Embryonic facial prominence (tissue), 1 donor: ENCODE measurements at regions not wholly inside any gene's neighbourhood (a gene's known extent, or its start where the extent isn't known, plus 50 kb on each side); places are given as distances from the start of the nearest gene placed in this dataset.
"Not testable (repeated sequence)": the region's sequence is repeated elsewhere in the genome, so short reads cannot be mapped to it uniquely, and the experiment has no call there.

ENCODE experiments used
- DNase-seq: peaks from one replicate; pipeline ENCODE4 v3.0.0-alpha.2; 2016; ENCODE audit errors: extremely low spot score

DNA sequence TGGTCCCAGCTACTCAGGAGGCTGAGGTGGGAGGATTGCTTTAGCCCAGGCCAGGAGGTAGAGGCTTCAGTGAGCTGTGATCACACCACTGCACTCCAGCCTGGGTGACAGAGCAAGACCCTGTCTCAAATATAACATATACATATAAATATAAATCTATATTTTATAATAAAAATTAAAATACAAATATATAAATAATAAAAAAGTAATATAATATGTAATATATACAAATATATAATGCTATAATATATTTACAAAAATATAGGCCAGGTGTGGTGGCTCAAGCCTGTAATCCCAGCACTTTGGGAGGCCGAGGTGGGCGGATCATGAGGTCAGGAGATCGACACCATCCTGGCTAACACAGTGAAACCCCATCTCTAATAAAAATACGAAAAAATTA is 131.4 kb downstream of the MFAP3L start:
- not testable (repeated sequence) for DNase-seq

DNA sequence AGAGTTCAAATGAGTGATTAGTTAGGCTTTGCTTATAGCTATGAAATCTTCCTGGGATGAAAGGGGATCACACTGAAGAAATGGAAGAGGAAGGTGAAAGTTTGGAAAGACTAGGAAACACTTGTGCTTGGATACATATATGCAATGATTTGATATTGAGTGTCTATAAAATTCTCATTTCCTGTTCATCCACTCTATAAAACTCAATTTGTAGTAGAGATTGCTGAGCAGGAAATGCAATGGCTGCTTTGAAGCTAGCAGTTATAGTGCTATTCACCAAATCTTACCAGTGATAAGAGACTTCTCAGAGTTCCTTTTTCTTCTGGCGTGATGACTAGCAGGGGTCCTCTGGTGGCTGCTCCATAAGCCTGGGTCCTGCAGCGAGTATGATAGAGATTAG is 128.1 kb upstream of the HPF1 start:
- DNase-seq: no peak

DNA sequence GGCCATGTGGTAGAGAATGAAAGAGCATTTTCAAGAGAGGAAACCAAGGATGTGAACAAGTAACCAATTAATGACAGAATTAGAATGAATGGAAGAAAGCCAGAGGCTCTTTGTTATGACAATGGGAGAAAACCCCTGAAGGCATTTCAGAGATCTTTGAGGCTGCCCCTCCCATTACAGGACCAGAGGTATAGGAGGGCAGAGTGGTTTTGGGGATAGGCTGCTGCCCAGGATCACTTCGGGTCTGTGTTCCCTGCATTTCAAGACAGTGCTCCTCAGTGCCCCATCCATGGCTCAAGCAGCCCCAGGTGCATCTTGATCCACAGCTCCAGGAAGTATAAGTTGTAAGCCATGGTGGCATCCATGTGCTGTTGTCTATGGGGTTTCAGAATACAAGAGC is 124.0 kb upstream of the HPF1 start:
- no peak for DNase-seq

- no peak for DNase-seq
Measured at GRCh38 chr4:169870507-169870906, 112.8 kb upstream of the HPF1 start.

- no peak for DNase-seq
Measured at GRCh38 chr4:169869490-169869889, 111.7 kb upstream of the HPF1 start.

- DNase-seq: no peak
Measured at GRCh38 chr4:169861593-169861992, 103.8 kb upstream of the HPF1 start.

DNA sequence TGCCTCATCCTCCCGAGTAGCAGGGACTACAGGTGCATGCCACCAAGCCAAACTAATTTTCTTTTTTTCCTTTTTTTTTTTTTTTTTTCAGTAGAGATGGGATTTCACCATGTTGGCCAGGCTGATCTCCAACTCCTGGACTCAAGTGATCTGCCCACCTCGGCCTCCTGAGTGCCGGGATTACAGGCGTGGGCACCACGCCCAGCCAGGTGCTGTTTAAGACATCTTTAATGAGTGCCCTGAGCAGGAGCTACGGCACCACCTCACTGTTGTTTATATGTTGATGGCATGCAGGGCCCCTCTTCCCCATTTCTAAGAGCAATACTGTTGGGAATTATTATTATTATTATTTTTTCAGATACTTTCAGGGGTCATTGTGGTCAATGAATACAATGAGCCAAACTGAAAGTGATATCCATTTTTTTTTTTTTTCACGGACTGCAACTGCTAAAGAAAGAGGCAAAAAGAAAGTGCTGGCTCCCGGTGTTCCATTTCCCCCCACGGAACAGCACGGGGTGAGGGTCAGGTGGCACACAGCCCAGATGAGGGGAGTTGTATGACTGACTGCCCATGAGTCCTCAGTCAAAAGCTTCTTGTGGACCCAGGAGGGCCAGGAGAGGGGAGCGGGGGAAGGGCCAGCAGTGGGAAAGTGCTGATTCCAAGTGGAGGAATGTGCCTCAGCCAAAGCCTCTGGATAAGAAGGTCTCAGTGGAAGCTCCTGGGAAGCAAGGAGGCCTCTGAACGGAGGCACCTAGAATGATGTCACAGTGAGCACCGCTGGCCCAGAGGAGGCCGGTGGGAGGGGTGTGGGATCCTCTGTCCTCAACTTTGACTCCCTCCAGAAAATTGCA is 101.8 kb upstream of the HPF1 start:
- DNase-seq: no peak

- no peak for DNase-seq
Measured at GRCh38 chr4:169854090-169854489, 96.3 kb upstream of the HPF1 start.

GRCh38 chr4:169852481-169852880 is 94.7 kb upstream of the HPF1 start:
- no peak for DNase-seq

DNA sequence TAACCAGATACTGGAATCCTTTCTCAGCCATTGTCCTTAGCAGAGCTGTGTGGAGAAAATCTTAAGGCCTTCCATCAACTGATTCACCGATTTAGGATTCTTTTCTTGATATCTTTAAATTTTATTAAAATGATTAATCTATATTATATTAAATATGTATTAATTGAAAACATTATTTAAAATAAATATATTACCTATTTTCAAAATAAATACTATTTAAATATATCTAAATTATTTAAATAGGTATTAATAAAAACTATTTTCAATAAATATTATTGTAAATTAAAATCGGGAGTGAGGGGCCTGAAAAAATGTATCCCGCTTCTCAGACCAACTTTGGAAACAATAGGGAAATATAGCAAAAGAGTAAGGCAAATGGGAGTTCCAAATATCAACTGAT is 94.0 kb upstream of the HPF1 start:
- DNase-seq: no peak

GRCh38 chr4:169849456-169849855 is 91.7 kb upstream of the HPF1 start:
- no peak for DNase-seq

DNA sequence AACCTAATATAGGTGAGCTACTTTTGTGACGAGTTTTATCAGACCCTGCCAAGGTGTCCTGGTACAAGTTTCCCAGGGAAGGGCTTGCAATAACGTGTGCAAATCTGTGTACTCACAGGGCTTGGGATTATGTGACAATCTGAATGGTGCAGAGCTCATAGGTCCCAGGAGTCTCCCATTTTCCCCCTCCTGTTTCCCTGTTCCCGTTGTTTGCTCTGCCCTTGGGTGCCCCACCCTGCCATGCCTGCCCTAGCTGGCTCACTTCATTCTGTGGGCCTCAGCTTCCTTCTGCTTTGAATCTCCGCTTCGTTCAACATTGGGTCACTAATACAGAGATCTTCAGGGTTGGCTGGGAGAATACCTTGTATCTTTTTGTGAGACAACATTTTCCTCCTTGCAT is 90.3 kb upstream of the HPF1 start:
- DNase-seq: no peak

DNA sequence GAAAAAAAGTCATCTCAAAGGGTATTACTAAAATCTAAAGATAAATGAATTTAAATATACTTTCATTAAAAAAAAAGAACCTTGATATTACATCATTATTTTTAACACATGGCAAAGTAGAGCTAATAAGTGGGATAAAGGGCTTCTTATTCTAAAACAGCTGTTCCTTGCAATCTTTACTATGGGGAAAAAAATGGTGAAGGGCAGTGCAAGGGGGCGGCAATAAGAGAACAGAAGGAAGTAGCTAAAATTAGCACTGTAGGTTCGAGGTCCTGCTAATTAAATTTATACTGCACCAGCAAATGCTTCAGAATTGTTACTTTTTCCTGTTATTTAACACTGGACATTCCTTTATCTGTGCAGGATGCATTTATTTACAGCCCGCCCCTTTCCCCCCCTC is 89.4 kb upstream of the HPF1 start:
- DNase-seq: no peak

DNA sequence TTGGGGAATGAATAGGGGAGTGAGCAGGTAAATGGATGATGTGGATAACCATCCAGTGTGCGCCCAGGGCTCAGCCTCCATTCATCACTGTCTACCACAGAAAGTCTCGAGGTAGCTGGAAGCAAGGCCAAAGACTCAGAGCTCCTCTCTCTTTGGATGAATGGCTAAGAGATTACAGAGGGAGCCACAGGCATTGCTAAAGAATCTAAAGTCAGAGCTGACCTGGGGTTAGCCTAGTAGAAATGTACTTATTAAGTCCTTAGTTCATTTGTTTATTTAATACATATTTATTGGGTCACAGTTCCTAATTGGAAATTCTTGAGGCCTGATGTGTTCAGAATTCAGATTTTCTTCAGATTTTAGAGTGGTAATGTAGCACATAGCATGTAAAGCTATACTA is 88.7 kb upstream of the HPF1 start:
- no peak for DNase-seq

GRCh38 chr4:169841776-169842175 is 84.0 kb upstream of the HPF1 start:
- no peak for DNase-seq

DNA sequence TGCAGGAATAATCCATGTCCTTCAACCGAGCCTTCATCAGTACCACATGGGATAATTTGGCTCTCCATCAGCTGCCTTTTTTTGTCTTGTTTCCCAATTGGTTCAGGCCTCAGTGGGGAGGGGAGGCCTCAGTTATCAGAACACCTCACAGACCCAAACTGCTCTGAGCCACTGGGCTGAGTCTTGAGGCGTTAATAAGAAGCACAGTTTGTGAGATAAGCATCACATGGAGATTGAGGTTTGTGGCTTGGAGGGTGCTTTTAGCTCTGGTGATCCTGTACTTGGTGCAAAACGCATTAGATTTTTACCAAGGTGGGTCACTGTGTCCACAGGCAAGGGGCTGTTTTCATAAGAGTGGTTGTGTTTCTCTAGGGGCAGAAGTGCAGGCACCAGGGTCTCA is 82.8 kb upstream of the HPF1 start:
- DNase-seq: no peak

- not testable (repeated sequence) for DNase-seq
Measured at GRCh38 chr4:169828329-169828728, 70.6 kb upstream of the HPF1 start.

GRCh38 chr4:169826634-169827187 is 69.0 kb upstream of the HPF1 start:
- no peak for DNase-seq

- DNase-seq: no peak
Measured at GRCh38 chr4:169823685-169824084, 65.9 kb upstream of the HPF1 start.

GRCh38 chr4:169821402-169821801 is 63.7 kb upstream of the HPF1 start:
- no peak for DNase-seq

GRCh38 chr4:169818063-169818679 is 60.4 kb upstream of the HPF1 start:
- DNase-seq: no peak

- no peak for DNase-seq
Measured at GRCh38 chr4:169815606-169816005, 57.9 kb upstream of the HPF1 start.

GRCh38 chr4:169811476-169811875 is 53.7 kb upstream of the HPF1 start:
- DNase-seq: no peak
